ENCODE measurements at regions not wholly inside any gene's neighbourhood (a gene's known extent, or its start where the extent isn't known, plus 50 kb on each side); places are given as distances from the start of the nearest gene placed in this dataset.

- no peak for TF ChIP-seq CTCF (IDR thresholded peaks at IDR 0.05)
Observed at GRCh38 chr2:150052457-150052856, 435.0 kb downstream of the RND3 start.

GRCh38 chr2:150051004-150051403 lies 436.5 kb downstream of the RND3 start:
- intact Hi-C loops (cut with DNase I): no loop called here
- TF ChIP-seq CTCF (IDR thresholded peaks at IDR 0.05): no peak
- H3K4me3 ChIP-seq: no peak overlapping the region

More at GRCh38 chr2:150052457-150052856, 435.0 kb downstream of the RND3 start:
- Histone ChIP-seq H3K27me3 (no peaks in the 10 kb centered on the region), H3K9me3 (no peaks in the 10 kb centered on the region), H3K4me1 (no peaks in the 10 kb centered on the region), H3K27ac (no peak overlapping the region), H3K4me3 (no peak overlapping the region), H3K36me3 (no peaks in the 10 kb centered on the region)
- intact Hi-C loops (cut with DNase I): no loop called here
- no peak for DNase-seq (ENCODE audit: low spot score in 2 of 2)

GRCh38 chr2:150050036-150050435 lies 437.4 kb downstream of the RND3 start:
- H3K9me3 ChIP-seq: no peaks in the 10 kb centered on the region
- no peak overlapping the region for H3K27ac ChIP-seq
- H3K36me3 ChIP-seq: no peaks in the 10 kb centered on the region
- intact Hi-C loops (cut with DNase I): no loop called here
- no peak overlapping the region for H3K4me3 ChIP-seq
- TF ChIP-seq CTCF (IDR thresholded peaks at IDR 0.05): no peak
- H3K27me3 ChIP-seq: no peaks in the 10 kb centered on the region
- H3K4me1 ChIP-seq: no peaks in the 10 kb centered on the region
- no peak for DNase-seq (ENCODE audit: low spot score in 2 of 2)

More at GRCh38 chr2:150051004-150051403, 436.5 kb downstream of the RND3 start:
- no peak for DNase-seq (ENCODE audit: low spot score in 2 of 2)
- Histone ChIP-seq H3K27ac (no peak overlapping the region), H3K9me3 (no peaks in the 10 kb centered on the region), H3K4me1 (no peaks in the 10 kb centered on the region), H3K27me3 (no peaks in the 10 kb centered on the region), H3K36me3 (no peaks in the 10 kb centered on the region)

GRCh38 chr2:150047620-150048222 lies 439.7 kb downstream of the RND3 start:
- no peaks in the 10 kb centered on the region for H3K36me3 ChIP-seq
- H3K27me3 ChIP-seq: no peaks in the 10 kb centered on the region
- no peaks in the 10 kb centered on the region for H3K9me3 ChIP-seq
- TF ChIP-seq CTCF (IDR thresholded peaks at IDR 0.05): no peak
- intact Hi-C loops (cut with DNase I): no loop called here
- H3K4me1 ChIP-seq: no peaks in the 10 kb centered on the region
- H3K4me3 ChIP-seq: no peak overlapping the region
- H3K27ac ChIP-seq: no peak overlapping the region
- no peak for DNase-seq (ENCODE audit: low spot score in 2 of 2)

GRCh38 chr2:150046810-150047209 lies 440.7 kb downstream of the RND3 start:
- no peaks in the 10 kb centered on the region for H3K36me3 ChIP-seq
- no peak for DNase-seq (ENCODE audit: low spot score in 2 of 2)
- H3K9me3 ChIP-seq: no peaks in the 10 kb centered on the region
- no peak overlapping the region for H3K27ac ChIP-seq
- H3K27me3 ChIP-seq: no peaks in the 10 kb centered on the region
- TF ChIP-seq CTCF (IDR thresholded peaks at IDR 0.05): no peak
- peak overlapping the region; percentile 12 to 27 for H3K4me3 ChIP-seq
- H3K4me1 ChIP-seq: no peaks in the 10 kb centered on the region
- intact Hi-C loops (cut with DNase I): no loop called here

GRCh38 chr2:150046211-150046610 lies 441.3 kb downstream of the RND3 start:
- intact Hi-C loops (cut with DNase I): no loop called here
- Histone ChIP-seq H3K27ac (no peak overlapping the region), H3K36me3 (no peaks in the 10 kb centered on the region), H3K4me3 (peak overlapping the region; percentile 12 to 27), H3K27me3 (no peaks in the 10 kb centered on the region), H3K4me1 (no peaks in the 10 kb centered on the region), H3K9me3 (no peaks in the 10 kb centered on the region)
- no peak for DNase-seq (ENCODE audit: low spot score in 2 of 2)
- TF ChIP-seq CTCF (IDR thresholded peaks at IDR 0.05): no peak
